ENCODE measurements at regions not wholly inside any gene's neighbourhood (a gene's known extent, or its start where the extent isn't known, plus 50 kb on each side); places are given as distances from the start of the nearest gene placed in this dataset.

DNA sequence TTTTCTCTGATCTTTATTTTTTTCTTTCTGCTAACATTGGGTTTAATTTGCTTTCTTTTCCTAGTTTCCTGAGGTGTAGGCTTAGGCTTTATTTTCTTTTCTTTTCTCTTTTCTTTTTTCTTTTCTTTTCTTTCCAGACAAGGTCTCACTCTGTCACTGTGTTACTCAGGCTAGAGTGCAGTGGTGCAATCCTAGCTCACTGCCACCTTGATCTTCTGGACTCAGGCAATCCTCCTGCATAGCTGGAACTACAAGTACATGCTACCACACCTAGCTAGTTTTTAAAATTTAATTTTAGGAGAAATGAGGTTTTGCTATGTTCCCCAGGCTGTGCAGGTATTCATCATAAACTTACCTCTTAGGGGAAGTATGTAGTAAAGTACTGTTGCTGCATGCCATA is 197.8 kb upstream of the ANKRD50 start:
- TF ChIP-seq, protein P1, sequence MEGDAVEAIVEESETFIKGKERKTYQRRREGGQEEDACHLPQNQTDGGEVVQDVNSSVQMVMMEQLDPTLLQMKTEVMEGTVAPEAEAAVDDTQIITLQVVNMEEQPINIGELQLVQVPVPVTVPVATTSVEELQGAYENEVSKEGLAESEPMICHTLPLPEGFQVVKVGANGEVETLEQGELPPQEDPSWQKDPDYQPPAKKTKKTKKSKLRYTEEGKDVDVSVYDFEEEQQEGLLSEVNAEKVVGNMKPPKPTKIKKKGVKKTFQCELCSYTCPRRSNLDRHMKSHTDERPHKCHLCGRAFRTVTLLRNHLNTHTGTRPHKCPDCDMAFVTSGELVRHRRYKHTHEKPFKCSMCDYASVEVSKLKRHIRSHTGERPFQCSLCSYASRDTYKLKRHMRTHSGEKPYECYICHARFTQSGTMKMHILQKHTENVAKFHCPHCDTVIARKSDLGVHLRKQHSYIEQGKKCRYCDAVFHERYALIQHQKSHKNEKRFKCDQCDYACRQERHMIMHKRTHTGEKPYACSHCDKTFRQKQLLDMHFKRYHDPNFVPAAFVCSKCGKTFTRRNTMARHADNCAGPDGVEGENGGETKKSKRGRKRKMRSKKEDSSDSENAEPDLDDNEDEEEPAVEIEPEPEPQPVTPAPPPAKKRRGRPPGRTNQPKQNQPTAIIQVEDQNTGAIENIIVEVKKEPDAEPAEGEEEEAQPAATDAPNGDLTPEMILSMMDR (conservative IDR thresholded peaks at IDR 0.05): no peak
- TF ChIP-seq EZH2 (IDR thresholded peaks at IDR 0.05; ENCODE audit: low read depth): no peak
